ENCODE measurements at regions not wholly inside any gene's neighbourhood (a gene's known extent, or its start where the extent isn't known, plus 50 kb on each side); places are given as distances from the start of the nearest gene placed in this dataset.

GRCh38 chr18:60134806-60135205 lies 235.0 kb downstream of the PMAIP1 start:
- TF ChIP-seq POLR2A (IDR thresholded peaks at IDR 0.05) (no peak), CTCF (IDR thresholded peaks at IDR 0.05) (no peak), EP300 (IDR thresholded peaks at IDR 0.05; ENCODE audit: low read depth) (no peak), POLR2AphosphoS5 (IDR thresholded peaks at IDR 0.05) (no peak)
